ENCODE measurements at regions not wholly inside any gene's neighbourhood (a gene's known extent, or its start where the extent isn't known, plus 50 kb on each side); places are given as distances from the start of the nearest gene placed in this dataset.

GRCh38 chr4:17066972-17067371, 168.5 kb upstream of the LDB2 start:
- no peak for DNase-seq (ENCODE audit: low spot score)
- no peak for TF ChIP-seq CTCF (IDR thresholded peaks at IDR 0.05; ENCODE audit: extremely low read depth, missing control alignments)

- no peak for TF ChIP-seq CTCF (IDR thresholded peaks at IDR 0.05; ENCODE audit: extremely low read depth, missing control alignments)
- no peak for DNase-seq (ENCODE audit: low spot score)
Measured at GRCh38 chr4:17066236-17066635, 167.8 kb upstream of the LDB2 start.

- no peak for DNase-seq (ENCODE audit: low spot score)
- no peak for TF ChIP-seq CTCF (IDR thresholded peaks at IDR 0.05; ENCODE audit: extremely low read depth, missing control alignments)
Measured at GRCh38 chr4:17065821-17066220, 167.4 kb upstream of the LDB2 start.

GRCh38 chr4:17064959-17065358, 166.5 kb upstream of the LDB2 start:
- no peak for DNase-seq (ENCODE audit: low spot score)
- no peak for TF ChIP-seq CTCF (IDR thresholded peaks at IDR 0.05; ENCODE audit: extremely low read depth, missing control alignments)

GRCh38 chr4:17063888-17064287, 165.4 kb upstream of the LDB2 start:
- no peak for DNase-seq (ENCODE audit: low spot score)
- TF ChIP-seq CTCF (IDR thresholded peaks at IDR 0.05; ENCODE audit: extremely low read depth, missing control alignments) = no peak

- DNase-seq (ENCODE audit: low spot score) = no peak
- TF ChIP-seq CTCF (IDR thresholded peaks at IDR 0.05; ENCODE audit: extremely low read depth, missing control alignments) = no peak
Measured at GRCh38 chr4:17060230-17060629, 161.8 kb upstream of the LDB2 start.

- no peak for DNase-seq (ENCODE audit: low spot score)
- TF ChIP-seq CTCF (IDR thresholded peaks at IDR 0.05; ENCODE audit: extremely low read depth, missing control alignments) = no peak
Measured at GRCh38 chr4:17058916-17059741, 160.7 kb upstream of the LDB2 start.

Measured in GM20000 (cell line).